ENCODE measurements at regions not wholly inside any gene's neighbourhood (a gene's known extent, or its start where the extent isn't known, plus 50 kb on each side); places are given as distances from the start of the nearest gene placed in this dataset.

GRCh38 chr14:85426068-85426935 lies 103.6 kb upstream of the FLRT2 start:
- TF ChIP-seq CTCF (IDR thresholded peaks at IDR 0.05; ENCODE audit: low read depth, low read length), result no peak
- TF ChIP-seq POLR2A (IDR thresholded peaks at IDR 0.05; ENCODE audit: extremely low read depth, insufficient read length), result no peak
- TF ChIP-seq MYC (IDR thresholded peaks at IDR 0.05; ENCODE audit: low read depth, low read length), result no peak

All from NB4 (cell line).